ENCODE measurements at regions not wholly inside any gene's neighbourhood (a gene's known extent, or its start where the extent isn't known, plus 50 kb on each side); places are given as distances from the start of the nearest gene placed in this dataset.

DNA sequence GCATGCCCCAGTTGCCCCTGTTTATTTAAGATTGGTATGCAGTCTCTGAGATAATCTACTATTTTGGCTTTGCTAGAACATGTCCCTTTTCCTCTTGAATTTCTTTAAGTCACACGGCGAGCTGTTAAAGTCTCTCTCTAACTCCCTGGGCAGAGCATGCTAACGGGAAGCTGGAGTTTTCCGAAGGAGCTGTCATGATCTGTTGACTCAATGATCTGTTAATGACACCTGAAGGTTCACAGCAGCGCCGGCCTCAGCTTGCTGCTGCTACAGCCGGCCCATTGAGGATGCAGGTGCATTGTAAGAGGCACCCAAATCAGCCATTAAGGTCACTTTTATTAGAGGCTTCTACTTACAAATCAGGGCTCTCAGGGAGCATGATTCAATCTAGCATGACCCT is 1203.4 kb downstream of the MAT2B start:
- DNase-seq (ENCODE audit: low read depth), result no peak

DNA sequence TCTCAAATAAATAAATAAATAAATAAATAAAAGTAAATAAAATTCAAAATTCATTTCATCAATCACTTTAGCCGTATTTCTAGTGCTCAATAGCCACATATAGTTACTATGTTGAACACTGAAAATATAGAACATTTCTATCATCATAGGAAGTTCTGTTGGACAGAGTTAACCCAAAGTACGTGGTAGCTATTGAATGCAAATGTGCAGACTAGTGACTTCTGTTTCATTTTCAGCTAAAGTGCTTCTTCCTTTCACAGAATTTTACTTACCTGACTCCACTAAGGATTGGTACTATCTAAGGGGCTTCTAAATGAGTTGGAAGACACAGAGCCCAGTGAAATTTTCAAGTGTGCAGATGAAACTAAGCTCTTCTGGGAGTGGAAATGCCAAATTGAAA is 1208.3 kb downstream of the MAT2B start:
- no peak for DNase-seq (ENCODE audit: low read depth)

DNA sequence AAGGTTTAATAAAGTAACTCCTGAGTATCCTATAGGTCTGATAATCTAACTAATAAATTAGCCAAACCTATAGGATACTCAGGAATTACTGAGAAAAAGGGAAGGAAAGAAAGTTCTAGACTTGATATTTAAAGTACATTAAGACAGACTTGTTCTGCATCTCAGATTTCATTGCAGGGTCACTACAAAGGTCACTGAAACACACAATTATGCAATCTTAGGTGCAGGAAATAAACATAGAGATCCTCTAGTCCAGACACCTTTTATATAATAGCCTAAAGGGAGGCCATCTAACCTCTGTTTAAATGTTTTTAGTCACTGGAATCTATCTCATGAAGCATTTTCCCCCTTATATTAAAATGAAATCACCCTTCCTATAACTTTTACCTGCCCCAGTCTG is 1215.7 kb downstream of the MAT2B start:
- DNase-seq (ENCODE audit: low read depth), result no peak

DNA sequence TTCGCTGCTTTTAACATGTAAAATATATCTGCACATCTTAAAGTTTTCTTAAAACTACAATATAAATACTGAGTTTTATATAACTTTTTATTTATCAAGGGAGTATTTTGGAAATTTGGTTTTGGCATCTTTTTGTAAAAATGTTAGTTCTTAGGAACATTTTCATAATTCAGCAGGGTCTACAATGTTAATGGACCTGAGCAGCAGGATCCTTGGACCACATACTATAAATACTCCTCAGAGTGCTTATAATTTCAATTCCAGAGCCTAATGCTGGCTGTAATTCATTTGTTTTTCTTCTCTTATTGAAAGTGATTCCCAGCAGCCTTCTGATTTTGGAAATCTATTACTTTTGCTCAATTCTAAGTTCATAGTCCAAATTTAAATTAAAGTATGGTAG is 1216.2 kb downstream of the MAT2B start:
- DNase-seq (ENCODE audit: low read depth), result no peak

DNA sequence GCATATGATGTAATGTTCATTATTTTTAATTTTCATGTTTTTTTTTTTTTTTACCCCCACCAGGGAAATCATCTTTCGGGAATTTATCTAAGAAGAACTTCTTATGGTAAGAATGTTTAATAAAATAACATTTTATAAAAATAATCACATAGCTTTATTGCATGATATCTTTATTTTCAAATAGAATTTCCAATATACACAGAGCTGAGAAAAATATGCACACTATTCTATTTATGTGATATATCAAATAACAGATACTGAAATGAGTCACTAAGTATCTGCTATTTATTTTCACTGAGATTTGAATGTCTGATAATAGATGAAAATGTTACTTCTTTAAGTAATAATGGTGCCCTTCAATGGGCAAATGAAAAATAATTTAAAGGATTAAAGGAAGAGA is 1217.3 kb downstream of the MAT2B start:
- no peak for DNase-seq (ENCODE audit: low read depth)

DNA sequence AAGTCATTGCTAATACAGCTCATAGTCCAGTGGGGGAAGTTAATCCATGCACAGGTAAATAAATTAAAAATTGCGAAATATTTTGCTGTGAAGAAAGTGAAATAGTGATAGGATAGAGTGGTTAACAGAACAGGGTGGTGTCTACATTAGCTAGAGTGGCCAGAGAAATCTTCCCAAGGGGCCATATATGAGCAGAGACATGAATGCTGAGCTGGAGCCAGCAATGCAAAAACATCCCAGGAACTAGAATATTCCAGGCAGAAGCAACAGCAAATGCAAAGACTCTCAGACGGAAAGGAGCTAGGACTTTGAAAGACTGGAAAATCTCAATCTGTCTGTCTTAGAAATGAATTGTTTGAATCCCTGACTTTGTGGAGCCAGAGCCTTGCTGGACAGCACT is 1221.6 kb downstream of the MAT2B start:
- DNase-seq (ENCODE audit: low read depth), result no peak

DNA sequence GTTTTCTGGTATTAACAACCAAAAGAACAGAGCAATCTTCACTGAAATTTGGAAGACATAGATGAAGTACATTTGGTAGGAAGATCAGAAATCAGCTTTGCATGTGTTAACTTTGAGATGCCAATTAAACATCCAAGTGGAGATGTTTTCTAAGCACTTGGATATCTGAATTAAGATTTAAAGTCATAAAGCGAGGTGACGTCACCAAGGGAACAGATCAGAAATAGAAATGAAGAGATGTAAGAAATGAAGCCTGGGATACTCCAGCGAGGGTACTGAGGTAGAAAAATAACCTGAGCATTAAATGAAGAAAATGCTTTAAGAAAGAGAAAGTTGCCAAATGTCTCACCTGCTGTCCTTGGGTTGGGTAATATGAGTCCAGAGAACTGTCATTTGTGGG is 1223.3 kb downstream of the MAT2B start:
- DNase-seq (ENCODE audit: low read depth), result no peak

DNA sequence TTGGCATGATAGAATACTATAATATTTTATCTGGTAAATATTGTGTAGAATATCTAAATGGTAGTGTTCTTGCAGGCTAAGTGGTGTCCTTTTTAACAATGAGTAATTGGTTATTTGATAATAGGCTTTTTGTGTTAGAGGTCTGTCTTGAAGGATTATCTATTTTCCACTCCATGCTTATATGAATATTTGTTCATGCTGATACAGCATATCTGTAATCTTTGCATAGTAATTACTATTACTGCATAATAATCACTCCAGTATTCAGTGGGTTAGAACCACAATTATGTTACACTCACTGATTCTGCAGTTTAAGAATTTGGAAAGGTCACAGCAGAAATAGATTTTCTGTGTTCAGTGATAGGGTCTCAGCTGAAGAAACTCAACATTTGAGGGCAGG is 1229.9 kb downstream of the MAT2B start:
- no peak for DNase-seq (ENCODE audit: low read depth)

DNA sequence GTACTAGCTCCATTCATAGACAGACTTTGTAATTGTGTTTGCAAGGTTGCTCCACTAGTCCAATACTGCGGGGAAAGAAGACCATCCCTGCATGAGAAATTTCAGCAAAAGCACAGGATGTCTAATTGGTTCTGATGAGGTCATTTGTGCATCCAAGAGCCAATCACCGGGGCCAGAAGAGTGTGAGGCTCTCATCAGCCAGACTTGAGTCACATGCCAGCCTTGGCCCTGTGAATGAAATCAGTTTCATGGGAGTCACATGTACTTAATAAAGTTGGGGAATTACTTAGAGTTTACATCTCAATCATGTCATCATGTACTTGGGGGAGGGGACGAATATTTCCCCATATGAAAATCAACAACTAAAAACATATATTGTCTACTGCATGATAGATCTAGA is 1236.0 kb downstream of the MAT2B start:
- DNase-seq (ENCODE audit: low read depth), result no peak

DNA sequence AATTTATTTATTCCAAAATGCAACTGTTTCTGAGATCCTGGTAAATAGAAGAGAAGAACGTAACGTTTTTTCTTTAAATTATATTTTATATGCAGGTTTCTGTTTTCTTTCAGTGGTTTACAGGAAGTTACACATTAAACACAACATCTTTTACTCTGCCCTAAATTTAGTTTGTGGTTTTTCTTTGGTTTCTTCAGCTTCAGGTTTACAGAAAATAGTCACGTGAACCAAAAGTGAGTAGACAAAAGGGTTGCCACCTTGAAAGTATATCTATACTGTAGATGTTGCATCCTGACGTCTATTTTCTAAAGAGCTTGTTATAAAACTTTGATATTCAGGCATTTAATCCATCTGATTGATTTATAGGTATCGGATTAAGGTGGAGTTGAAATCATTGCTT is 1236.6 kb downstream of the MAT2B start:
- no peak for DNase-seq (ENCODE audit: low read depth)

DNA sequence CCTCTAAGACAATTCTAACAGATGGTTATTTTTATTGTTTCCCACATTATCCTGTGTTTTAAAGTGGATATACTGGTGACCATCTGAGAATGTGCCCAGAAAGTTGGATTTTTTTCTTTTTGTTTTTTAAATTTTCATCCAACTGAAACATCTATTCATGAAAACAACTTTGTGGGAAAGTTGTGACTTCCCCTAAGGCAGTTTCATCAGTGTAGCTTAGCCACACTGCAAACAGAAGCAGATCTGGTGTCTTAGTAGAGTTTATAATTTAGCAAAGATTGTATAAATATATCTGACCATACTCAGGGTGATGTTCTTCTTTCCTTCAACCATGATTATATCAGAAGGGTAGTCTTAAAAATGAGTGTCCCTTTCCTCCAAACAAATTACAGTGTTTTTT is 1241.3 kb downstream of the MAT2B start:
- no peak for DNase-seq (ENCODE audit: low read depth)

DNA sequence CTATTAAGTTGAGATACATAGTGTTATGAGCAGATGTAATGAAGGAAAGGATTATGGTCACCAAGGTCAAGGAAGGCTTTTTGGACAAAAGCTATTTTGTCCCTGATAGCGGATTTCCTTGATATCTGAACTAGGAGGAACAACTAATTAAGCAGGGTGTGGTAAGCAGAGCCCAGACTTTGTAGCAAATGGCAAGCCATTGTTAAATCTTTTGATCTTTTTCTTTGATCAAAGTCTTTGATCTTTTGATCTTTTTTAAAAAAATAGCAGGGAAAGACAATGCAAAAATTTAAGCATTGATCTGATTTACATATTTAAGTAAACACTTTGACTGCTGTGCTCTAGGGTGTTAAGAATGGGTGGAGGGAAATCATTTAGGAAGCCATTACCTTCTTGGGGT is 1242.0 kb downstream of the MAT2B start:
- DNase-seq (ENCODE audit: low read depth), result no peak

DNA sequence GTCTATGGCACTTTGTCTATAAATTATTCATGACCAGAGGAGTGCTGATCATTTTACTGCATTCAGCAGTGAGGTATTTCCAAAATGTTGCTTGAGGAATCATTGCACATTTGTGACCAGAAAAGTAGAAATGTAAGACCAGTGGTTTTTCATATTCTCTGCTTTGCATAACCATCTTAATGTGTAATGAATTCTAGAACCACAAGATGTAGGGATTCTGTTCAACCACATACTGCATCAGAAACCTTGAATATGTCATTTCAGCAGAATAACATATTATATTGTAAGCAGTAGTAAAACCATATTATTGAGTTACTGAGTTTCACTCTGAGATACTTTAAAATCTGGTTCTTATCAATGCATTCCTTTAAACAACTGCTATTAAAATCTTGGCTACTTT is 1243.4 kb downstream of the MAT2B start:
- DNase-seq (ENCODE audit: low read depth), result no peak

DNA sequence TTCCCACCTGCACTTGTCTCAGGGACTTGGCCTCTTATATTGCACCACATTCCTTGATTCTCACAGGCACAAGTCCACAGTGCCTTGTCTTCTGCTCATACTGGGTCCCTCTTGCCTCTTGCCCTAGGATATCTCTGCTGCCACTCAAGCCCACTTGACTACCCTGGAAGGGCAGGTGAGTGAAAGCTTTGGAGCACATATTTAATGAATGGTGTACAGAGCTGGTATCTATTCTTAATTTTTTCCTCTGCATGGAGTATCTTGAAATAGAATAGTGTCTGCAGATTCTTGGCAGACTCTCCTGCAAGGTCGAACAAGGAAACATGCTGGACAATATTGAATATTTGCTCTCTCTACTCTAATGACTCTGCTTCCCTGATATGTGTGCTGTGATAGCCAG is 1248.0 kb downstream of the MAT2B start:
- no peak for DNase-seq (ENCODE audit: low read depth)

DNA sequence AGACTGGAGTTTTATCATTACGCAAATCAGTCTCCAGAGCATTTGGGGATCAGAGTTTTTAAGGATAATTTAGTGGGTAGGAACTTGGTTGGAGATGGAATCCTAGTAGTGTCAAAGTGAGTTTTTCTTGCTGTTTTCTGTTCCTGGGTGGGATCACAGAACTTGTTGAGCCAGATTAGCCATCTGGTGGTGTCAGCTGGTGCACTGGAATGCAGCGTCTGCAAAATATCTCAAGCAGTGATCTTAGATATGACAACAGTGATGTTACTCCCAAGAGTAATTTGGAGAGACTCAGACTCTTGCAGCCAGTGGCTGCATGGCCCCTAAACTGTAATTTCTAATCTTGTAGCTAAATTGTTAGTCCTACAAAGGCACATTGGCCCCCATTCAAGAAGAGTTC is 1257.8 kb downstream of the MAT2B start:
- no peak for DNase-seq (ENCODE audit: low read depth)

DNA sequence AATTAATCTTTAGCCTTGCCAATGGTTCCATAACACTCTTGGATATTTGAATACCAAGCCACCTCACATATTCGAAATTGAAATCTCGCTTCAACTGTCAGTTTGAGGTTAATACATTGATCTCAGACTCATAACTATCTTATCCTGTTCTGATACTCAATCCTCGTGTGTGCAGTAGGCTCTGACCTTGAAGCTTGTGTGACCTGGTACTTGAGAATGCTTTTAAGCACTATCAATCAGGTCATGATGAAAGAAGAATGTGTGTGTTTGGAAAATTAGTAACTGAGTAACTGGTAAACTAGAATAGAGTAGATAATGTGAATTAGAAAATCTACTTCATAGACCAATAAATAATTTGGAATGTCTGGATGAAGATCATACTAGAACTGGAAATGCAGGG is 1266.7 kb downstream of the MAT2B start:
- no peak for DNase-seq (ENCODE audit: low read depth)

DNA sequence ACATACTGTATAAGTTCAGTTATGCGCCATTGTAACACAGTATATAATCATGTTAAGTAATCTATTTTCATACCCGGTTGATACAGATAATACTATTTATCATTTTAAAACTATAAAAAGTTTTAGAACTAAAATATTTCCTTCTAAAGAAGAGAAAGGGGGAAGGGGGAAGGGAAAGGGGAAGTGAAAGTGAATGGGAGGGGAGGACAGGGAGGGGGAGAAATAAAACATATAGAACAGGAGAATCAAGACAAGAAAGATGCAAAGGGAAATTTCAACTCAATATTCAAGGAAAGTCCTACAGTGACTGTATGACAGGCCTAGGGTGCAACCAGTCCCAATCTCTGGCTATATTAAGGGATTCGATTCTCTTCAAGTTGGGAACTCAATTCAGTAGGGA is 1278.8 kb downstream of the MAT2B start:
- DNase-seq (ENCODE audit: low read depth), result no peak

DNA sequence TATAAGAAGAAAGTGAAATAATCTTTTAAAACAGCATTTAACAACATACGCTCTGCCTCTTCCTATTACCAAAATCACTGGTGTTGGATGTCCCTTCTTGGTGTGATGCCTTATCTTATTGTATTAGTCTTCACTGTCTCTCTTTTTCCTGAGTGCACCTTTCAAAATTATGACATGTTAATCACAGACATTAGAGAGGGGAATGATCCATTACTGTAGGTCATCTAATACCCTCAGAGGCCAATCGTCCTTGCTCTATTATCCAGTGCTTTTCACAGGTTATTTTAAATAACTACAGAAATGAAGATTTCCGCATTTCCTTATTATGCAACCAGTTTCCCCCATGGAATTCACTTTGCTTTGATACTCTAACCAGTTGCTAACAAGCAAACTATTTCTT is 1292.7 kb downstream of the MAT2B start:
- no peak for DNase-seq (ENCODE audit: low read depth)

DNA sequence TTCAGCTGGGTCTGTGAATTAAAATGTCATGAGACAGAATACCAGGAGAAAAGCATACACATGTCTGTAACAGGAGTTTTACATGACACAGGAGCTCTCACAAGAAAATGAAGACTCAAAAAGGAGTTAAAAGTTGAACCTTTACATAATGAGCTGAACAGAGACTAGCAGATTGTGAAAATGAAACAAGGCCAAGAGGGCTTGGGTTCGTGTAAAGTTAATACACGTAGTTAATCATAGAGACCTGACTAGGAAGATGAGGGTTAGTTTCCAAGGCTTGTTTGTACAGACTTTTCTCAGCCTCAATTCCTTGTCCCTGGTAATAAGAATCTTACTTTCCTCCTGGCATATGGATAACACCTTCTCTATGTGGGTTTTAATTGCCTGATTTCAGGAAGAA is 1294.0 kb downstream of the MAT2B start:
- no peak for DNase-seq (ENCODE audit: low read depth)

DNA sequence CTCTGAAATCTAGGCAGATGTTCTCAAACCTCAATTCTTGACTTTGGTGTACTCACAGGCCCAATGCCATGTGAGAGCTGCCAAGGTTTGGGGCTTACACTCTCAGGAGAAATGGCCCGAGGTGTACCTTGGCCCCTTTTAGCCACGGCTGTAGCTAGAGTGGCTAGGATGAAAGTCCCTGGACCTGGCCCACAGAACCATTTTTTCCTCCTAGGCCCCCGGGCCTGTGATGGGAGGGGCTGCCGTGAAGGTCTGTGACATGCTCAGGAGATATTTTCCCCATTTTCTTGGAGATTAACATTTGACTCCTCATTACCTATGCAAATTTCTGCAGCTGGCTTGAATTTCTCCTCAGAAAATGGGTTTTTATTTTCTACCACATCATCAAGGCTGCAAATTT is 1296.5 kb downstream of the MAT2B start:
- DNase-seq (ENCODE audit: low read depth), result no peak

DNA sequence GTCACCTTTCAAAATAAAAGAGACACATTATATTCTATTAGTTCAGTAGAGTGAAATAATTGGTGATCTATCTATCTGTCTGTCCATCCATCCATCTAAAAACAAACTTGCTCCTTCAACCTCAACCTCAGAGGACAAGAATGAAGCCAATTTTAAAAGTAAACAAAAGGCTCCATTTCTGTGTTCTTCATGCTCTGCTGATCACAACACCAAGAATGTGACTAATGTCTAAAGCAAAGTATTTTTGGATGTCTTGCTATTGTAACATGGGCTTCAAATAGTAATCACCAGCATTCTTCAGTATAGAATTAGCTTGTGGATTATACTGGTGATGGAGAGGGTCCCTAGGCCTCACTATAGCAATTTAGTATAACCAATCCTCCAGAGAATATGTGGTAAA is 1304.4 kb downstream of the MAT2B start:
- no peak for DNase-seq (ENCODE audit: low read depth)

DNA sequence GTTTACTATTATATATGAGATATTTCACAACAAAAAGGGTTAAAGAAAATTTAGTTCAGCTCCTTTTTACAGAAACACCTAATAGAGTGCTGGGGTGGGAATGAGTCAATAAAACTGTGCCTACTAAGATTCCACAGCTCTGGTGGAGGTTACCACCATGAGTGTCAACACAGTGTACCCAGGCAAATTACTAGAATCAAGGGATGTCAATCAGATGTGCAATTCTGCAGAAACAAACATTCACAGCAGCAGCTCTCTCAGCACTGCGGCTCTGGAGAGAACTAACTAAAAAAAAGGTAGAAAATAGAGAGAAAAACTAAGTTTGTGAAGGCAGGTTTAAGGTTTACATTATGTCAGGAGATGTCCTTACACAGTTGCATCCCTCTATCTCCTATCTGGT is 1313.0 kb downstream of the MAT2B start:
- no peak for DNase-seq (ENCODE audit: low read depth)

DNA sequence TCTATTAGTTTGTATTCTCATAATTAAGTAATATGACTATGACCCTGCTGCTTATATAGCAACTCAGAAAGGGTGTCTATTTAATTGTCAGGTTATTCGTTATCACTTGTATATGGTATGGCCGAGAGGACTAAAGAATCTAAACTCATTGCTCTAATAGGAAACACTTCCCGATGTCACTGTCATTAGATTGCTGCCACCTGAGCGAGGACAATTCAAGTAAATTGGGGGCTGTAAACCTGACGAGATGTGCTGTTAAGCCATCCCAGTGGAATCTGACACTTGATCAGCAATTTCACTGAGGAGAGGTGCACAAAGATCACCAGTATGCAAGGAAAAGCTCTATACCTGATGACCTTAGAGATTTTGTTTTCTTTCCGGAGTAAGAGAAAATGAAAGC is 1319.3 kb downstream of the MAT2B start:
- DNase-seq (ENCODE audit: low read depth), result no peak

DNA sequence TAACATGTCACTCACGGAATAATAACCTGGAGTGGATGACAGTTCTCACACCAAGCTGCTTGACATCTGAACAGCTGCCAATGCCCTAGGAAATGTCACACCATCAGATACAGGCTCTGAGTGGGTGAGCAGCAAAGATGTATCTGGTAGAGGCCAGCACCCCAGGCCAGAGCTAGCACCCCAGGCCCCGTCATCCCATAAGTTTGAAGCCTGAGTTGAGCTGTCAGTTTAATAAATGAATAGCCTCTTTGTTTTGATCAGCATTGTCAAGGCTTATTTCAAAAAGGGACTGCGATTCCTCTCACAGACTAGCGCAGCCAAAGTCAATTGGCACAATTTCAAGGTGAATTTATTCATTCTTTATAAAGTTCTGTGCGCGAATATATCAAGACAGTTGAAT is 1327.1 kb downstream of the MAT2B start:
- no peak for DNase-seq (ENCODE audit: low read depth)

DNA sequence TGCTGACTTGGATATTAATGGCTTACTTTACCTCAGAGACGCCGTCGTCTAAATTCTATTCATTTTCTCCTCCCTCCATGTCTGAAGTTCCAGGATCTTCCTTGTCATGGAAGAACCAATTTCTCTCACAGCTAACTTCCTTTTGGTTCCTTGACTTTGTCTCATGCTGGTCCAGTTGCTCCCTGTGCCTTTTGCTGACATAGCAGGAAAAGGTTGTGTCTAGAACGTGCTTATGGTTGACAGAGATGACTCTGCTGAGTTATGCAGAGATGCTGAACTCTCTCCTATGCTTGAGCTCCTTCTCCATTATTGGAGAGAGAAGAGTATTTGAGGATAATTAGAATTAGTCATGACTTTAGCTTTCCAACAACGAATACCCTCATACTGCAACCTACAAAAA is 1338.9 kb downstream of the MAT2B start:
- no peak for DNase-seq (ENCODE audit: low read depth)

DNA sequence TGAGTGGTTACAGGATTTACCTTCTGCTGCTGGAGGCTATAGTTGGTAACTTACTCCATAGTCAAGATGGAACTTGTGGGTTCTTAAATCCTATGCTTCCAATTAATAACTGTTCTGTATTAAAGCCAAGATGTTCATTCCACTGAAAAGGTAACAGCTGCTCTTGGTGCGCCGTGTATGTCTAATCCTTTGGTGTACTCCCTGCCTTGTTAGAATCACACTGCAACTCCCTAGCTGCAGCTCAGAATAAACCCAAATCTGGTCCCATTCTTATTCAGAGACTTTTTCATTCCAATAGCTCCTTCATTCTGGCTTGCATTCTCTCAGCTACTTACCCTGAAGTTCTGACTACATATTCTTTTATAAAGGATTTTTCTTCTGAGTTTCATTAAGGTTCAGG is 1355.5 kb downstream of the MAT2B start:
- no peak for DNase-seq (ENCODE audit: low read depth)

Measured in ELR (cell line).